Colonic mucosa (tissue), 4 donors: ENCODE measurements at regions not wholly inside any gene's neighbourhood (a gene's known extent, or its start where the extent isn't known, plus 50 kb on each side); places are given as distances from the start of the nearest gene placed in this dataset.

Experiments used
- DNase-seq: peaks from one replicate; pipeline ENCODE4 v3.0.0-alpha.2; 2020
- H3K27ac ChIP-seq: fragments of 200-600 bp; one replicate; pipeline ENCODE4 v1.8.0; 2021
- H3K27me3 ChIP-seq: fragments of 200-600 bp; one replicate; pipeline ENCODE4 v1.8.0; 2021
- H3K36me3 ChIP-seq: fragments of 200-600 bp; one replicate; pipeline ENCODE4 v1.8.0; 2021
- H3K4me1 ChIP-seq: fragments of 200-600 bp; one replicate; pipeline ENCODE4 v1.8.0; 2021; ENCODE audit warnings: mild to moderate bottlenecking
- H3K4me3 ChIP-seq: fragments of 200-600 bp; one replicate; pipeline ENCODE4 v1.8.0; 2021
- H3K9ac ChIP-seq, 2 donors: one replicate each; pipeline ENCODE4 v1.7.0; 2013; ENCODE audit warnings: control low read depth in 2 of 2, low read depth in 2 of 2, low read length in 2 of 2
- H3K9me3 ChIP-seq: fragments of 200-600 bp; one replicate; pipeline ENCODE4 v1.8.0; 2021
- CTCF ChIP-seq: fragments of 200-600 bp; IDR thresholded peaks from one replicate; pipeline ENCODE4 v1.8.0; 2022; ENCODE audit warnings: antibody characterized with exemption, mild to moderate bottlenecking
- intact Hi-C: fragments of 100-400 bp; cut with DNase I; formaldehyde crosslinking; loops from one replicate; pipeline ENCODE4 v1.14.1; 2022
- donor health status: healthy.
- donor health status: DM: no; HTN: no; CAD: no.
- donor health status: DM: no; HTN: no; CAD: no.

GRCh38 chr2:188664951-188665595 is 309.1 kb upstream of the COL3A1 start:
- Histone ChIP-seq H3K4me3 (no peak overlapping the region), H3K4me1 (no peaks in the 10 kb centered on the region), H3K27me3 (no peaks in the 10 kb centered on the region), H3K36me3 (no peaks in the 10 kb centered on the region), H3K9me3 (no peaks in the 10 kb centered on the region), H3K27ac (no peak overlapping the region), H3K9ac (no peak overlapping the region)
- intact Hi-C loops: no loop called here
- DNase-seq: no peak
- no peak for TF ChIP-seq CTCF

- DNase-seq: no peak
- H3K4me1 ChIP-seq: no peaks in the 10 kb centered on the region
- no peaks in the 10 kb centered on the region for H3K9me3 ChIP-seq
- no peak overlapping the region for H3K27ac ChIP-seq
- H3K4me3 ChIP-seq: no peak overlapping the region
- no peak overlapping the region for H3K9ac ChIP-seq
- intact Hi-C loops: no loop called here
- H3K36me3 ChIP-seq: no peaks in the 10 kb centered on the region
- no peak for TF ChIP-seq CTCF
- no peaks in the 10 kb centered on the region for H3K27me3 ChIP-seq
Measured at GRCh38 chr2:188665727-188666304, 308.4 kb upstream of the COL3A1 start.

- Histone ChIP-seq H3K4me3 (no peak overlapping the region), H3K27ac (no peak overlapping the region), H3K9ac (no peak overlapping the region), H3K9me3 (no peaks in the 10 kb centered on the region), H3K36me3 (no peaks in the 10 kb centered on the region), H3K4me1 (no peaks in the 10 kb centered on the region), H3K27me3 (no peaks in the 10 kb centered on the region)
- intact Hi-C loops: no loop called here
- DNase-seq: no peak
- TF ChIP-seq CTCF: no peak
Measured at GRCh38 chr2:188666503-188666902, 307.7 kb upstream of the COL3A1 start.

- no peak for TF ChIP-seq CTCF
- Histone ChIP-seq H3K27me3 (no peaks in the 10 kb centered on the region), H3K4me1 (no peaks in the 10 kb centered on the region), H3K4me3 (no peak overlapping the region), H3K27ac (no peak overlapping the region), H3K9me3 (no peaks in the 10 kb centered on the region), H3K9ac (no peak overlapping the region), H3K36me3 (no peaks in the 10 kb centered on the region)
- intact Hi-C loops: no loop called here
- no peak for DNase-seq
Measured at GRCh38 chr2:188668017-188668680, 306.0 kb upstream of the COL3A1 start.

- Histone ChIP-seq H3K4me1 (no peaks in the 10 kb centered on the region), H3K9ac (no peak overlapping the region), H3K9me3 (no peaks in the 10 kb centered on the region), H3K4me3 (no peak overlapping the region), H3K27ac (no peak overlapping the region), H3K36me3 (no peaks in the 10 kb centered on the region), H3K27me3 (no peaks in the 10 kb centered on the region)
- TF ChIP-seq CTCF: no peak
- DNase-seq: no peak
- intact Hi-C loops: no loop called here
Measured at GRCh38 chr2:188675391-188676009, 298.7 kb upstream of the COL3A1 start.
